GM23248 (cell line): ENCODE measurements at regions not wholly inside any gene's neighbourhood (a gene's known extent, or its start where the extent isn't known, plus 50 kb on each side); places are given as distances from the start of the nearest gene placed in this dataset.

ENCODE experiments used
- EZH2 ChIP-seq: fragments of 200-600 bp; sonication (generic); IDR thresholded peaks from 2 replicates; pipeline ENCODE4 v1.6.1; 2018; ENCODE audit warnings: antibody characterized with exemption, mild to moderate bottlenecking; ENCODE audit not compliant: insufficient read depth, poor library complexity, severe bottlenecking
- EZH2phosphoT487 ChIP-seq: fragments of 200-600 bp; sonication (generic); IDR thresholded peaks from 2 replicates; pipeline ENCODE4 v1.6.1; 2018; ENCODE audit warnings: antibody characterized with exemption, moderate library complexity, mild to moderate bottlenecking, low read depth; ENCODE audit not compliant: insufficient read depth

- TF ChIP-seq EZH2phosphoT487 (no peak), EZH2 (no peak)
These were observed 854.1 kb downstream of the KCNJ2 start for GRCh38 chr17:71023249-71024030.
